PC-9 (cell line): ENCODE measurements at regions not wholly inside any gene's neighbourhood (a gene's known extent, or its start where the extent isn't known, plus 50 kb on each side); places are given as distances from the start of the nearest gene placed in this dataset.

Experiments
- BruUV-seq: library from RNA; stranded (reverse); fragments of 400-500 nt; replicated peaks from 2 replicates; lab custom pipeline; 2021; lab: Mats Ljungman, UMichigan
- CTCF ChIA-PET: fragments of 300-600 bp; sonication (Branson Sonifier 250); formaldehyde crosslinking; loops from one replicate; lab custom pipeline; 2022; ENCODE audit warnings: antibody characterized with exemption; lab: Charles Lee
- POLR2A ChIA-PET: fragments of 300-600 bp; sonication (Branson Sonifier 250); formaldehyde crosslinking; loops from one replicate; lab custom pipeline; 2022; ENCODE audit warnings: antibody characterized with exemption; ENCODE audit not compliant: unreplicated experiment; lab: Charles Lee
- DNase-seq, 2 experiments: peaks; one replicate each; pipeline versions ENCODE4 v3.0.0 to v3.0.0-alpha.2; 2015 to 2022; ENCODE audit warnings: mixed read lengths in 1 of 2
- H2AFZ ChIP-seq: fragments of 200-600 bp; sonication (generic); 2 replicates; pipeline ENCODE4 v1.8.1; 2017; ENCODE audit warnings: antibody characterized with exemption
- H3F3A ChIP-seq: fragments of 200-600 bp; sonication (generic); 2 replicates; pipeline ENCODE4 v1.8.1; 2017; ENCODE audit warnings: antibody characterized with exemption, mild to moderate bottlenecking, low read depth; ENCODE audit not compliant: insufficient read depth
- H3K27ac ChIP-seq: fragments of 200-600 bp; sonication (generic); 2 replicates; pipeline ENCODE4 v1.6.1; 2016; ENCODE audit warnings: mixed run types
- H3K27me3 ChIP-seq: fragments of 200-600 bp; sonication (generic); 2 replicates; pipeline ENCODE4 v1.6.1; 2016; ENCODE audit warnings: low read depth, mixed run types; ENCODE audit not compliant: insufficient read depth
- H3K36me3 ChIP-seq: fragments of 200-600 bp; sonication (generic); 2 replicates; pipeline ENCODE4 v1.6.1; 2016; ENCODE audit warnings: low read depth, mixed run types
- H3K4me1 ChIP-seq: fragments of 200-600 bp; sonication (generic); replicated peaks from 2 replicates; pipeline ENCODE4 v1.6.1; 2016; ENCODE audit warnings: mixed run types; ENCODE audit not compliant: insufficient read depth
- H3K4me2 ChIP-seq: fragments of 200-600 bp; sonication (generic); 2 replicates; pipeline ENCODE4 v1.6.1; 2017; ENCODE audit warnings: mixed run types
- H3K4me3 ChIP-seq: fragments of 200-600 bp; sonication (generic); 2 replicates; pipeline ENCODE4 v1.6.1; 2016; ENCODE audit warnings: mixed run types
- H3K79me2 ChIP-seq: fragments of 200-600 bp; sonication (generic); 2 replicates; pipeline ENCODE4 v1.6.1; 2017; ENCODE audit warnings: low read depth, mixed run types
- H3K9me2 ChIP-seq: fragments of 200-600 bp; sonication (generic); 2 replicates; pipeline ENCODE4 v1.8.1; 2017; ENCODE audit warnings: mild to moderate bottlenecking; ENCODE audit not compliant: insufficient read depth
- H3K9me3 ChIP-seq: fragments of 200-600 bp; sonication (generic); 2 replicates; pipeline ENCODE4 v1.8.1; 2016; ENCODE audit warnings: low read depth; ENCODE audit not compliant: insufficient read depth
- H4K20me1 ChIP-seq: fragments of 200-600 bp; sonication (generic); 2 replicates; pipeline ENCODE4 v1.8.1; 2017; ENCODE audit not compliant: insufficient read depth
- CTCF ChIP-seq: fragments of 200-600 bp; sonication (generic); conservative IDR thresholded peaks from 2 replicates; pipeline ENCODE4 v1.6.1; 2017; ENCODE audit warnings: mixed run types, antibody characterized with exemption, mild to moderate bottlenecking, moderate library complexity
- EZH2 ChIP-seq: fragments of 200-600 bp; sonication (generic); IDR thresholded peaks from 2 replicates; pipeline ENCODE4 v1.8.0; 2017; ENCODE audit warnings: antibody characterized with exemption, low read depth
- intact Hi-C: fragments of 100-400 bp; cut with micrococcal nuclease; formaldehyde crosslinking; loops from one replicate; pipeline ENCODE4 v1.10.0; 2022; ENCODE audit not compliant: unreplicated experiment

DNA sequence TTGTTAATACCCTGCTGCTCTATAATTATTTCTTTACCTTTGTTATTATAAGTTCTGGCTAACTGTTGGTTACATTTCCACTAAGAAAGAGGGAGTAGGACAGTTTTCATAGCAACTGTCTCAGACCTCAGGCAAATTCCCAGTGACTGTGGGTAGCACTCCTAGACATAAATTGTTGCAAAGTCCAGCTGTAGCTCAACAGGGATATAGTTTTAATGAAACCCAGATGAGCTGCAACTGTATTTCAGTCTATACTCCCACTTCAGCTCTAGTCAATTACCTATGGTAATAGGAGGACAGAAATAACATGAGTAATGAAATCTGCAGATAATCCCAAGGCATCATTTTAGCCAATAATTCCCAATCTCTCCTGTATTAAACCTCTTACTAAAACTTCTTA, 103.0 kb upstream of the SEMA3A start:
- Histone ChIP-seq H3K4me1 (no peaks in the 10 kb centered on the region), H2AFZ (no peak overlapping the region), H3K36me3 (no peaks in the 10 kb centered on the region), H3F3A (no peaks in the 10 kb centered on the region), H3K9me3 (no peaks in the 10 kb centered on the region), H4K20me1 (no peaks in the 10 kb centered on the region), H3K4me2 (no peak overlapping the region), H3K4me3 (no peak overlapping the region), H3K27me3 (no peaks in the 10 kb centered on the region), H3K79me2 (no peaks in the 10 kb centered on the region), H3K27ac (no peak overlapping the region), H3K9me2 (no peaks in the 10 kb centered on the region)
- no TSS peak for BruUV-seq
- POLR2A ChIA-PET, result no interaction called here
- TF ChIP-seq CTCF, result no peak
- no peak for TF ChIP-seq EZH2
- intact Hi-C loops, result no loop called here
- CTCF ChIA-PET, result no interaction called here
- DNase-seq, result no peak

DNA sequence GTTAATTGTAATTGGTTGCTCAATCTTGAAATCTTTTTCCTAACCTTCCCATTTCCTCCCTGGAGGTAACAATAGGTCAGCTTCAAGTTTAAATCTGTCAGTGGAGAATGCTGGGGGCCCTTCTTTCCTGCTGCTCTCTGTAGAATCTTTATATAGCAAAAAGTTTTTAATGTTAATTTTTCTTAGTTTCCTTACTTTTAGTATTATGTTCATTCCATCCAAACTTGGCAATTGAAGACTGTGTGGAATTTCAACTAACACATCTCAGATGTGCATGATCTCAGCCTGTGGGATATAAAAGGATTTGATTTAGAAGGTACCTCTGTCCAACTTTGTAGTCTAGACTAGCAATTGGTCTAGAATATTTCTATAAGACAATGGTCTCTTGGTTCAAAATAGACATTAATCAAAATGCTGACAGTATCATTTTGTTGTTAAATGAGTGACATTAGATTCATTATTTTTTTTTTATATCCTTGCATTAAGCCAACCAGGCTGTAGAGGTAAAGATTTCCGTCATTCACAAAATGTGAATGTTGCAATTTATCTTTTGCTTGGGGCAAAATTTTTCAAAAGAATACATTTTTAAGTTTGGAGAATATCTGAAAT, 100.4 kb upstream of the SEMA3A start:
- no peaks in the 10 kb centered on the region for H3K27me3 ChIP-seq
- BruUV-seq, result no TSS peak
- no peaks in the 10 kb centered on the region for H3K9me3 ChIP-seq
- H3K9me2 ChIP-seq, result no peaks in the 10 kb centered on the region
- H3K4me2 ChIP-seq, result no peak overlapping the region
- no peaks in the 10 kb centered on the region for H3K79me2 ChIP-seq
- TF ChIP-seq EZH2, result no peak
- no peak for TF ChIP-seq CTCF
- CTCF ChIA-PET, result no interaction called here
- DNase-seq, result no peak
- H3K4me3 ChIP-seq, result no peak overlapping the region
- POLR2A ChIA-PET, result interaction anchor here (0.6 kb wide), 2 partner anchors 13 to 142 kb away, joined by 5 read pairs; no protein-coding TSS in a partner anchor
- no peaks in the 10 kb centered on the region for H3K36me3 ChIP-seq
- no peak overlapping the region for H2AFZ ChIP-seq
- H3F3A ChIP-seq, result no peaks in the 10 kb centered on the region
- no peaks in the 10 kb centered on the region for H4K20me1 ChIP-seq
- no peak overlapping the region for H3K27ac ChIP-seq
- intact Hi-C loops, result no loop called here
- no peaks in the 10 kb centered on the region for H3K4me1 ChIP-seq

DNA sequence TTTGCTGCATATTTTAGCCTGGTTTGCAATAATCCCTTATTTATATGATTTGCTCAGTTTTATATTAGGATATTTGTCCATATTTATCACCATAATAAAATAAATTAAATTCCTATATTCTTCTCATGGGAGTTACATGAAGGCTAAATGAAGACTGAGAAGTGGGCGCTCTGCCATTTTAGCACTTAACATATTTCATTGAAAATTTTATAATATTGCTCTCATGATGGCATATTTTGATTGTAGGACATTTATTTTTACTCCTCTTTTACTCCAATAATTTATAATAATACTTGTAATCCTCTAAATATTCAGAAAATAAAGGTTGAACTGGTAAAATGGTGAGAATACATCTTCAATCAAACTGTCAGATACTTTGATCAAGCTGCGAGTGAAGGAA, 99.8 kb upstream of the SEMA3A start:
- Histone ChIP-seq H3K27ac (no peak overlapping the region), H3K9me2 (no peaks in the 10 kb centered on the region), H2AFZ (no peak overlapping the region), H3K79me2 (no peaks in the 10 kb centered on the region), H3K4me3 (no peak overlapping the region), H3K4me1 (no peaks in the 10 kb centered on the region), H3F3A (no peaks in the 10 kb centered on the region), H3K4me2 (no peak overlapping the region), H3K9me3 (no peaks in the 10 kb centered on the region), H3K36me3 (no peaks in the 10 kb centered on the region), H3K27me3 (no peaks in the 10 kb centered on the region), H4K20me1 (no peaks in the 10 kb centered on the region)
- TF ChIP-seq CTCF (no peak), EZH2 (no peak)
- DNase-seq, result no peak
- ChIA-PET POLR2A (no interaction called here), CTCF (no interaction called here)
- BruUV-seq, result no TSS peak
- intact Hi-C loops, result no loop called here
